OCI-LY1 (cell line): ENCODE measurements at regions not wholly inside any gene's neighbourhood (a gene's known extent, or its start where the extent isn't known, plus 50 kb on each side); places are given as distances from the start of the nearest gene placed in this dataset.

Experiments
- EZH2 ChIP-seq: fragments of 200-600 bp; sonication (generic), shearing (Covaris generic); IDR thresholded peaks from 2 replicates; pipeline ENCODE4 v1.8.0; 2017; ENCODE audit warnings: borderline replicate concordance, mixed run types, mild to moderate bottlenecking, antibody characterized with exemption, low read length, moderate library complexity, mixed read lengths
- TF ChIP-seq, protein P1 (sequence below): fragments of 200-600 bp; sonication (generic), shearing (Covaris generic); IDR thresholded peaks from 2 replicates; pipeline ENCODE4 v1.5.1; 2017; ENCODE audit warnings: mild to moderate bottlenecking, antibody characterized with exemption, low read length, moderate library complexity, mixed read lengths

DNA sequence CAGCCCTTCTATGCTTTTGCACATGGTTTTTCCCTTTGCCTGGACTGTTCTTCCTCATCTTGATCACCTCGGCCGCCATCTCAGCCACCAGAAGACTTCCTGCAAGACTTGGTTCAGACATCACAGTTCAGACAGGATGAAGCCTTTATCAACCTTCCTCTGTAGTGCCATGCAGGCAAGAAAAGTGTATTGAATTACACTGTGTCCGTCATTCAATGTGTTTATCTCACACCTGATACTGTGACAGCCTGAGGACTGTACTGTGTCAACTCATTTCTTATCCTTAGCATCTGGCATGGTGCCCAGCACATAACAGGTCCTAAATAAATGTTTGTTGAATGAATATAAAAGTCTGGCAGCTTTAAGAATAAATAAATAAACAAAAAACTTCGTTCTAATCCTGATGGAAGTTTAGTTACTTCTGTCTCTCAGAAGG lies 133.3 kb upstream of the MAN1A1 start:
- TF ChIP-seq, protein P1, sequence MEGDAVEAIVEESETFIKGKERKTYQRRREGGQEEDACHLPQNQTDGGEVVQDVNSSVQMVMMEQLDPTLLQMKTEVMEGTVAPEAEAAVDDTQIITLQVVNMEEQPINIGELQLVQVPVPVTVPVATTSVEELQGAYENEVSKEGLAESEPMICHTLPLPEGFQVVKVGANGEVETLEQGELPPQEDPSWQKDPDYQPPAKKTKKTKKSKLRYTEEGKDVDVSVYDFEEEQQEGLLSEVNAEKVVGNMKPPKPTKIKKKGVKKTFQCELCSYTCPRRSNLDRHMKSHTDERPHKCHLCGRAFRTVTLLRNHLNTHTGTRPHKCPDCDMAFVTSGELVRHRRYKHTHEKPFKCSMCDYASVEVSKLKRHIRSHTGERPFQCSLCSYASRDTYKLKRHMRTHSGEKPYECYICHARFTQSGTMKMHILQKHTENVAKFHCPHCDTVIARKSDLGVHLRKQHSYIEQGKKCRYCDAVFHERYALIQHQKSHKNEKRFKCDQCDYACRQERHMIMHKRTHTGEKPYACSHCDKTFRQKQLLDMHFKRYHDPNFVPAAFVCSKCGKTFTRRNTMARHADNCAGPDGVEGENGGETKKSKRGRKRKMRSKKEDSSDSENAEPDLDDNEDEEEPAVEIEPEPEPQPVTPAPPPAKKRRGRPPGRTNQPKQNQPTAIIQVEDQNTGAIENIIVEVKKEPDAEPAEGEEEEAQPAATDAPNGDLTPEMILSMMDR, result no peak
- TF ChIP-seq EZH2, result no peak
